ENCODE measurements at regions not wholly inside any gene's neighbourhood (a gene's known extent, or its start where the extent isn't known, plus 50 kb on each side); places are given as distances from the start of the nearest gene placed in this dataset.

DNA sequence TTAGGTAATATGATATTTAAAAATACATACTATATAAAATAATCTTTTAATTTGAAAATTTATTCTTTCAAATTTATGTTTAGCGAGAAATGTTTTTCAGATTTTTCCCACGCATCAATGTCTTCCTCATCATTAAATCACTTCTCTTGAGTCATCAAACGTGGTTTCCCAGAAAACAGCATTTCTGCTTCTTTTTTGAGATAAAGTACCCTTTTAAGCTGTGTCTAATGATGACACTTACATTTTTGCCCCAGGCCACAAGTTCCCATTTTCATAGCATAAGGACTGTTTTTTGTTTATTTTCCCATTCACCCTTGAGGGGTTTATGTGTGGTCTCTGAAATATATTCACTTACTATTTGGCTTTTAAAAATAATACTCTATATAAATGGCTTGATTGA, 139.0 kb upstream of the HS3ST3A1 start:
- DNase-seq (ENCODE audit: low read depth), result no peak

- no peak for DNase-seq (ENCODE audit: low read depth)
Measured at GRCh38 chr17:13741744-13742143, 140.0 kb upstream of the HS3ST3A1 start.

- no peak for DNase-seq (ENCODE audit: low read depth)
Measured at GRCh38 chr17:13743906-13744305, 142.2 kb upstream of the HS3ST3A1 start.

DNA sequence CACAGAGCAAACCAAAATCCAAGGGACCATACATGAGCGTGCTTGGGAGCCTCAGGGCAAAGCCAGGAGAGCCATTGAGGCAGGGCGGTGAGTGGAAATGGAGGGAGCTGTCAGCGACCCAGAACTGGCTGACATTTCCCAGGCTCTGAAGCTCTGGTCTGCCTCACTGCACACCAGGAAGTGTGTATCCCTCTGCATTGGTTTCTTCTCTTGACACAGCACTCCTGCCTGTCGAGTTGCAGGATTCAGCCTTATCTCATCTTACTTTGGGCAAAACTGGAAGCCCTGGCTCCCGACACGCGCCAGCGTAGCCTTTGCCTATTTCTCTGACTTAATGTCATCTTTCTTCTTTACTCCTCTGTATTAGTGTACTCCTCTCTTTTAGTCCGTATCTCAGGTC, 144.7 kb upstream of the HS3ST3A1 start:
- DNase-seq (ENCODE audit: low read depth), result no peak

DNA sequence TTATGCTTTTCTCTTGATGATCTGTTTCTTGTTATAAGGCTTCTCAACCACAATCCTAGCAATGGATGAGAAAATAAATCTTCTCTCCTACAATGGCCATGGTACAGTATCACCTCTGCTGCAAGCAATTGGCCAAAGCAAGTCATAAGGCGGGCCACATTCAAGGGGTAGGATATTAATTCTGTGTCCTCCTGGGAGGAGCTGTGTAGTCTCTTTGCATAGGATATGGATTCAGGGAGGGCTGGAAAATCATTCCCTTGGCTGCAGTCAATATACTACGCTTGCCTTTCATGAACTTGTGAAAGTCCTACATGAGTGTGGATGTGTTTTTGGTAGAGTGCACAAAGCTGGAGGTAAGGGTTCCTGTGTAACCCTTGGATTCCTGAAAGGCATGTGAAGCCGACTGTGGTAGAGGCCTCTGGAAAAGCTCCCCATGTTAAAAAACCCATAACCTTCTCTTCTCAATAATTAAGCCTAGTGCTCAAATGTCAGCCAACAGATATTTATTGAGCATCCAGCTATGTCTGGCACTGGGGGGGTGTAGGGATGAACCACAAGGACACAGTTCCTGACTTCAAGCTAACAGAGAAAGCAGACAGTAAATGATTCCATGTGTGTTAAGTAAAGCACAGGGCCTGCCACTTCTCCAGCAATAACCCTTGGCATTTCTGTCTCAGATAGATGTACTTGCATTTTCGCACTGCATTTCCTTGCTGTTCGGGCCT, 147.6 kb upstream of the HS3ST3A1 start:
- no peak for DNase-seq (ENCODE audit: low read depth)

GRCh38 chr17:13749891-13750235, 148.1 kb upstream of the HS3ST3A1 start:
- DNase-seq (ENCODE audit: low read depth), result no peak

DNA sequence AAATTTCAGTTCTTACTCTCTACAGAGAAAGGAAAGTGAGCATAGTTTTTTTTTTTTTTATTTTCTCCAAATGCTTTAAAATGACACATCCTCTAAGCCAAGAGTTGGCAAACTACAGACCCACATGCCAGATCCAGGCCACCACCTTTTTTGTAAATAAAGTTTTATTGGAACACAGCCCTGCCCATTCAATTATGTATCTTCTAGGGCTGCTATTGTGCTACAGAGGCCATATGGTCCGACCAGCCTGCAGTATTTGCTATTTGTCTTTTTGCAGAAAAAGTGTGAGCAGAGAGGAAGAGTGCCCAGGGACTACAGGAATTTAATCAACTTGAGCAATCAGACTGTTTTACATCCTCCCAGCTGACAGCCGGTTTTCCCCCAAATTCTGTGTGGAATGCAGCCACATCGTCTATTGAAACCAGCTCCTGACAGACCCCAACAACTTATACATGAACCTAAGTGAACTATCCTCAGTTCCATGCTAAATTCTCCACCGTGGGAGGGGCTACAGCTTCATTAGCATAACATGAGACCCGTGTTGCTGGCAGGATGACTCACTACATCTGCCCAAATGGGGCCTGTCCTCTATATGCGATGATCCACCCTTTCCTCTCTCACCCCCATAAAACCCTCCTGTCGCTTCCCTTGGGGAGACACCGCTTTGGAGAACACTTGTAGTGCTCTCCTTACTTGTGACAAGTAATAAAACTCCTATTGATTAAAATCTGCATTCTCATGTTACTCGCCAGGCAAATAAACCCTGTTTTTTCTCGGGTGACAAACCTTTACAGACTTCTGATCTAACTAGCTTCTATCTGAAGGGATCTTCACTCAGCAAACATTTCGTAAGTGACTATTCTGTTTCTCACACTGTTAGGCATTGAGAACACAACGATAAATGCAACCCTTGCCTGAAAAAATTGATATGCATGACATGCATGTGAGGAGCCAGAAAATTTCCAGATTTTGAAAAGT, 149.4 kb upstream of the HS3ST3A1 start:
- DNase-seq (ENCODE audit: low read depth), result no peak

GRCh38 chr17:13753154-13753553, 151.4 kb upstream of the HS3ST3A1 start:
- no peak for DNase-seq (ENCODE audit: low read depth)

- no peak for DNase-seq (ENCODE audit: low read depth)
Measured at GRCh38 chr17:13753771-13754170, 152.0 kb upstream of the HS3ST3A1 start.

DNA sequence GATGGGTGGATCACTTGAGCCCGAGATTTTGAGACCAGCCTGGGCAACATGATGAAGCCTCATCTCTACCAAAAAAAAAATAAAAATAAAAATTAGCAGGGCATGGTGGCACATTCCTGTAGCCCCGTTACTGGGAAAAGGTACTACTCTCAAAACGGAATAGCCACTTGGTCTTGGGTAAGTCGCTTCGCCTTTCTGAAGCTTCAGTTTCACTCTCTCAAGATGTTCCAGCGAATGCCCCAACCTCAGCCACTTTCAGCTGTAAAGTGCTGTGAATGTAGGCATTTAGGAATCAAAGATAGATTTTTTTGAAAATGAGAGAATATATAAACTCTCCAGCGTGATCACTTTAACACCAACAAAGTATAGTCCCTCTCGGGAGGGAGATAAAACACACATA, 154.1 kb upstream of the HS3ST3A1 start:
- no peak for DNase-seq (ENCODE audit: low read depth)

GRCh38 chr17:13756763-13757162, 155.0 kb upstream of the HS3ST3A1 start:
- no peak for DNase-seq (ENCODE audit: low read depth)

DNA sequence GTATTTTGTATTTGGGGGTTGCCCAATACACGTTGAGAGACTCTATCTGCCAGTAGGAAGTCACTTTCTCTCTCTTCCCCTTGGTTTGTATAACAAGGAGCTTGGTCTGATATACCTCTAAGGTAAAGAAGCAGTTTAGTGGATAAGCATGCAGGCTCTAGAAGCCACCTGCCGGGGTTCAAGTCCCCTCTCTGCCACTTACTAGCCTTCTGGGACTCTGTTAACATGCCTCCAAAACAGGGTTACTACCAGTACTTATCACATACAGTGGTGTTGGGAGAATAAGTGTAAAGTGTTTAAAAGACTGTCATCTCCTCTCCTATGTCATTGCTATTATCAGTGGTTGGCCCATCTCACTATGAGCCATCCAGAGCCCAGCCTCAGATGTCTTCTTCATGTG, 156.1 kb upstream of the HS3ST3A1 start:
- no peak for DNase-seq (ENCODE audit: low read depth)

GRCh38 chr17:13759518-13760335, 158.0 kb upstream of the HS3ST3A1 start:
- no peak for DNase-seq (ENCODE audit: low read depth)

DNA sequence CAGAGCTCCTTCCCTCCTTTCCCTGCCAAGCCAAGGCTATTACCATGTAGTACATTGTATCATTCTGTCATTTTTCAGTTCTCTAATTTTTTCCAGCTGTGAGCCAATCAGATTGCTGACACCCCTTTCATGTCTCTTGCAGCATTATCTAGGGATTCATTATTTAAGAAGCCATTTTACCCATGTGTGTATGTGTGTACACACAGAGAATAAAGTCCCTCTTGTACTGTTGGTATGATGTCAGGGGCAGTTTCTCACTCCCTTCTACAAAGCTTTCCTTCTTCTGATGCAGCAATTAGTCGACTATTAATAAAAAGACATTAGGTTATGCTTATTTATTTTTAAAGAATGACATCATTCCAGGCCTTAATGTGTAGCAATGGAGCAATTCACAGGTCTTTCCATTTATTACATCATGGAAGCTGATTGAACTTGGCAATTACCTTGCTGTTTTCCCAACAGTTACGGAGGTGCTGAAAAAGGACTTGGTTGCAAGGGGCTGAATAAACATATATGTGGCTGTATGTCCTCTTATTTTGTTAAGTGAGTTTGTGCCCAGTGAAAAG, 159.4 kb upstream of the HS3ST3A1 start:
- no peak for DNase-seq (ENCODE audit: low read depth)

GRCh38 chr17:13765701-13766100, 164.0 kb upstream of the HS3ST3A1 start:
- no peak for DNase-seq (ENCODE audit: low read depth)

- no peak for DNase-seq (ENCODE audit: low read depth)
Measured at GRCh38 chr17:13770702-13771101, 169.0 kb upstream of the HS3ST3A1 start.

GRCh38 chr17:13775450-13775849, 173.7 kb upstream of the HS3ST3A1 start:
- no peak for DNase-seq (ENCODE audit: low read depth)

- DNase-seq (ENCODE audit: low read depth), result no peak
Measured at GRCh38 chr17:13776027-13776551, 174.4 kb upstream of the HS3ST3A1 start.

DNA sequence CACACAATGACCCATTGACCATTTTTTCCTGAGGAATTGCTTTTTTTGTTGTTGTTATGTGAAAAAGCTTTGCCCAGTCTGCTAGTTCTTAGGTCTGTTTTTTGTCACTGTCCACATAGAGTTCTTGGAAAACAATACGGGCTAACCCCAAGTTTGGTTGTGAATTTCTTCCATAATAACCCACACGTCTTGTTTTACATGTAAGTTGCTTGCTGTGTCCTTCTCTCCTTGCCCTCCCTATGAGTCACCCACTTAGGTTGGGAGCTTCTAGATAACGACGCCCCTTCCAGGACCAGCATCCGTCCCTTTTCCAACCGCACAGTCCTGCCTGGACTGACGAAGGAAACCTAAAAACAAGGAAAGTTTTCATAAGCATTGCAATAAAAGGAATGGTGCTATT, 175.3 kb upstream of the HS3ST3A1 start:
- no peak for DNase-seq (ENCODE audit: low read depth)

- peak; percentile 11 for DNase-seq (ENCODE audit: low read depth)
Measured at GRCh38 chr17:13784434-13785095, 182.8 kb upstream of the HS3ST3A1 start.

GRCh38 chr17:13785981-13786598, 184.4 kb upstream of the HS3ST3A1 start:
- DNase-seq (ENCODE audit: low read depth), result no peak

Measured in CMK (cell line).